ENCODE measurements at regions not wholly inside any gene's neighbourhood (a gene's known extent, or its start where the extent isn't known, plus 50 kb on each side); places are given as distances from the start of the nearest gene placed in this dataset.
A peak's percentile ranks its signal among the peaks of the same experiment; 100 is the strongest.
"Not testable (repeated sequence)": the region's sequence is repeated elsewhere in the genome, so short reads cannot be mapped to it uniquely, and the experiment has no call there.

DNA sequence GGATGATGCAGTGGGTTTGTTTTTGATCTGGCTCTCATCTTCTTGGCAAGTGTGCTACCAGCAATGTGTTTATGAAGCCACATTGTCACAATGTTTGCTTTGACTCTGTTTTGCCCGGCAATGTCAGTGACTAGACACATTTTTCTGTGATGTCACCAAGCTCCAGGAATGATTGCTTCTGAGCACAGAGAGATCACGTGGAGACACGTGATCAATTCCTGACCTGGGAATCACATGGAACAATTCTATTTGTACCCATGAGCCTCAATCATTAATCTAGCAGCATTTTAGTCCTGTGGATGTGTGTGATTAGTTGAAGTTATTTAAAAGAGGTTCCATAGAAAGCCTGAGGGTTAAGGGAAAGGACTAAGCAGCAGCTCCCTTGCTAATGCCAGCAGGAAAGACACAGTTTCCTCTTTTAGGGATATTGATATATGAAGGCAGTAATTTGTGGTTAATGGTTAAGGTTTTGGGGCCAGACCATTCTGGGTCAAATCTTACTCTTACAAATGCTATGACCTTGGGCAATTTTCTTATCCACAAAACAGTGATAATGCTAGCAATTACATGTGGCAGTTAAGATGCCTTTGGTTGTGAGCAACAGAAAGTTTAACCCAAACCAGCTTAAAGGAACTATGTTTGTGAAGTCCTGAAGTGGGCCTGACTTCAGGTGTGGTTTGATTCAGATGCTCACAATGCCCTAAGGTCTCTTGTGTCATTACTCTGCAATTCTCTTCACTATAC is 59.0 kb downstream of the FASLG start:
- no peak for DNase-seq (ENCODE audit: low spot score)

DNA sequence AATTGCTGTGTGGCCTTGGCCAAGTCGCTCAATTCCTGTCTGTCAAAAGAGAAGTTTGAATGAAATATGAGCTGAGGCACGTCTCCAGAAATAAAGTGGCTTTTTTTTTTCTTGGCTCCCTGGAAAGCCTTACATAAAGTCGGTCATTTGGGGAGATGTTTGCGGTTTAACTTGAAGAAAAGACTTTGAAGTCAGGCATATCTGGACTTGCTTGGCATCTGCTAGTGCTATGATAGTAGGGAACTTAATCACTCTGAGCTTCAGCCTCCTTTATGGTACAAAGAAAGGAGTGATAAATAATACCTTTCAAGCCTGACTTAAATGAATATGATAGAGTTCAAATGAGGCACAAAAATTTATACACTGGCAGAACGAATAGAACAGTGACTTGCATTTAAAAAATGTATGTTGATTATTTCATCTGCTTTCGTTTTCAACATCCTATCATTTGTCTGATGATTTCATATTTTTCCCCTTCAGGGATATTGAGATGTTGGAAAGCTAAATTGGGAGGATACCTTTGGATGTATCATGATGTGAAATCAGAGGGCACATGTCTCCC is 60.2 kb downstream of the FASLG start:
- no peak for DNase-seq (ENCODE audit: low spot score)

- no peak for DNase-seq (ENCODE audit: low spot score)
Measured at GRCh38 chr1:172719694-172720138, 60.8 kb downstream of the FASLG start.

DNA sequence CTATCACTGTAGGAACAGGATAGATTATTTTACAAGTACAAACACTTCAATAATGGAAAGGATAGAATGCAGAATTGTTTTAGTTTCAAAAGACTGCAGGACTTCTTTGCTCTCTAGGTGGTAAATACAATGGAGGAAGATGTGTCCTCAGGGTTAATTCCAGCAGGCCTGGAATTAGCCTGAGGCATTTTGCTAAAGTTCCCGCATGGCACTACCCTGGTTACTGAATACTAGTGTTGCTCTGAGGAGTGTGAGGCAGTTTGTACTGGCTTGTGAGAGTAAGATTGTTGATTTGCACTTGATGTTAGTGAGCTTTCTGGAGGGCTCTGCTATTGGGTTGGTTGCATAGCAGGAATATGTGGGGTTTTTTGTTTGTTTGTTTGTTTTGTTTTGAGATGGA is 61.4 kb downstream of the FASLG start:
- no peak for DNase-seq (ENCODE audit: low spot score)

DNA sequence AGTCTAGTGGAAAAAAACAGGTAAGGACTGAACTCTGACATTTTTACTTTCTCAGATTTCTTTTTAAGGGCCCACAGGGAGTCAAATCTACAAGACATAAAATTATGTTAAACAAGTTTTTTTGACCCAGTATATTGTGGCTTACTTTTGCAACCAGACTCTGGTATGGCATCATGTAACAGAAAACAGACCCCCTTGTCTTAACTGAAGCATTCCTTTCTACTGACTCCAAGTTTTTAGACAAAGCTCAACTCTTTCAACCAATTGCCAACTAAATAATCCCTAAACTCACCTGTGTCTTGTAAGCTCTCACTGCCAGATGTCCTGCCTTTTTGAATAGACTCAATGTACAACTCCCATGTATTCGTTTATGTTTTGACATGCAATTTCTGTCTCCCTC is 64.3 kb downstream of the FASLG start:
- no peak for DNase-seq (ENCODE audit: low spot score)

DNA sequence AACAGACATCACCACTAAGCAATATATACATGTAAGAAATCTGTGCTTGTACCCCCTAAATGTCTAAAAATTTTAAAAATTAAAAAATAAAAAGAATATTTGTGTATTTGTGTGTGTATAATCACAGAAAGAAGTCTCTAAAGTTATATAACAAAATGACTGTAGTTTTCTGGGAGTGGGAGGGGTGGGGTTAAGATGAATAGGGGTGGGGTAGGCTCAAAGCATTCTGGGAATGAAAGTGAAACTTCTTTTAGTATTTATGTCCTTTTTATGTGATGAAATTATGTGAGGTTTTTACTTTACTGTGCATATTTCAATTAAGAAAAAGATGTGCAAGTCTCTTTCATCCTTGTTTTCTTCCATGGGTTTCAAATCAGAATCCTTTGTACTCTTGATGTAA is 65.3 kb downstream of the FASLG start:
- DNase-seq (ENCODE audit: low spot score) = no peak

GRCh38 chr1:172724765-172725613 is 66.1 kb downstream of the FASLG start:
- no peak for DNase-seq (ENCODE audit: low spot score)

DNA sequence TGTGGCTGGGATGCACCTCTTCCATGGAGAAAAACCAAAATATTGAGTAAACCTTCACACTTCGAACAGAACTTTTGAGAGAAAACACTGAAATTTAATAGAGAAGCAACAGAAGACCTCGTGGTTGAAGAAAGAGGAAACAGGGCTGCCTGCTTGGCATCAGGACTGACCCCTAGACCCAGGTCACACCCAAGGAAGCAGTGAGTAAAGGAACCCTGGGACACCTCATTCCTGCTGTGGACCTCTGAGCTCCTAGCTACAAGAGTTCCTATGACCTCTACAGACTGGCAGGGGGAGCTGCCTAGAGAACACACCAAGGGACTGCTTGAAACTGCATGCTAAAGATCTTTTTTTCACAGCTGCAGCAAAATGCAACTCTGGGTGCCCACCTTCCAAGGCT is 67.8 kb downstream of the FASLG start:
- DNase-seq (ENCODE audit: low spot score) = no peak

GRCh38 chr1:172727275-172727857 is 68.5 kb downstream of the FASLG start:
- DNase-seq (ENCODE audit: low spot score) = no peak

- DNase-seq (ENCODE audit: low spot score) = no peak
Measured at GRCh38 chr1:172727956-172728603, 69.2 kb downstream of the FASLG start.

GRCh38 chr1:172728705-172729104 is 69.8 kb downstream of the FASLG start:
- DNase-seq (ENCODE audit: low spot score) = not testable (repeated sequence)

DNA sequence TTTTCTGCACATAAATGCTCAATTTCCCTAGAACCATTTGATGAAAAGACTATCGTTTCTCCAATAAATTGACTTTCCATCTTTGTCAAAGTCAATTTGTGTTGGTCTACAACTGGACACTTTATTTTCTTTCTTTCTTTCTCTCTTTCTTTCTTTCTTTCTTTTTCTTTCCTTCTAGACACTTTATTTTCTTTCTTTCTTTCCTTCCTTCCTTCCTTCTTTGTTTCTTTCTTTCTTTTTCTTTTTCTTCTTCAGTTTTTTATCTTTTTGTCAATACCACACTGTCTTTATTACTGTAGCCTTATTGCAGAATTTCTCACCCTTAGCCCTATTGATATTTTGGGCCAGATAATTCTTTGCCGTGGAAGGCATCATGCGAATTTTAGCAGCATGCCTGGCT is 73.5 kb downstream of the FASLG start:
- DNase-seq (ENCODE audit: low spot score) = no peak

GRCh38 chr1:172733815-172734214 is 74.9 kb downstream of the FASLG start:
- no peak for DNase-seq (ENCODE audit: low spot score)

DNA sequence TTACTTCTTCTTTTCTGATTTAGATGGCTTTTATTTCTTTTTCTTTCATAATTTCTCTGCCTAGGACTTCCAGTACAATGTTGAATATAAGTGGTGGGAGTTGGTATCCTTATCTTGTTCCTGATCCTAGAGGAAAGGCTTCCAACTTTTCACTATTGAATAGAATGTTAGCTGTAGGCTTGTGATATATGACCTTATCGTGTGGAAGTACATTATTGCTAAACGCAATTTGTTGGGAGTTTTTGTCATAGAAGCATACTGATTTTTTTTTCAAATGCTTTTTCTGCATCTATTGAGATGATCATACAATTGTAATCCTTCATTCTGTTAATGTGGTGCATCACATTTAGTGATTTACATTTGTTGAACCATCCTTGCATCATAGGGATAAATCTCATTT is 79.5 kb downstream of the FASLG start:
- no peak for DNase-seq (ENCODE audit: low spot score)

- peak; percentile 12 for DNase-seq (ENCODE audit: low spot score)
Measured at GRCh38 chr1:172742599-172743500, 83.9 kb downstream of the FASLG start.

DNA sequence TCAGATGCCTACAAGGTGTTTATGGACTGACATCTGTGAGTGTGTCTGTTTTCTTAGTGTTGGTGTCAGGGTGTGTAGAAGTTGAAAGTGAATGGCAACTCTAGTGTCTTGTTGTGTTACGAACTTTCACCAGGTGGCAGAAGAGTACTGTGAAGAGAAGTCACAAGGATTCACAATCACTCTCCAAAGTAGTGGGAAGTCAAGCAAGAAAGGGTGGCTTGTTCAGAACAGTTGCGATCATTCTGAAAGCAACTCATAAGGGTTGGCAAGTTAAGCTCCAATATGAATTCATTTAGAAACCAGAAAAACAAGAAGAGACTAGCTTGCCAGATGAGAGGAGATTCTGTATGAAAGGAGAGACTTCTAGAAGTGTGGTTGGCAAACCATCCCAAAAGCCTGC is 86.1 kb downstream of the FASLG start:
- DNase-seq (ENCODE audit: low spot score) = peak; percentile 29

DNA sequence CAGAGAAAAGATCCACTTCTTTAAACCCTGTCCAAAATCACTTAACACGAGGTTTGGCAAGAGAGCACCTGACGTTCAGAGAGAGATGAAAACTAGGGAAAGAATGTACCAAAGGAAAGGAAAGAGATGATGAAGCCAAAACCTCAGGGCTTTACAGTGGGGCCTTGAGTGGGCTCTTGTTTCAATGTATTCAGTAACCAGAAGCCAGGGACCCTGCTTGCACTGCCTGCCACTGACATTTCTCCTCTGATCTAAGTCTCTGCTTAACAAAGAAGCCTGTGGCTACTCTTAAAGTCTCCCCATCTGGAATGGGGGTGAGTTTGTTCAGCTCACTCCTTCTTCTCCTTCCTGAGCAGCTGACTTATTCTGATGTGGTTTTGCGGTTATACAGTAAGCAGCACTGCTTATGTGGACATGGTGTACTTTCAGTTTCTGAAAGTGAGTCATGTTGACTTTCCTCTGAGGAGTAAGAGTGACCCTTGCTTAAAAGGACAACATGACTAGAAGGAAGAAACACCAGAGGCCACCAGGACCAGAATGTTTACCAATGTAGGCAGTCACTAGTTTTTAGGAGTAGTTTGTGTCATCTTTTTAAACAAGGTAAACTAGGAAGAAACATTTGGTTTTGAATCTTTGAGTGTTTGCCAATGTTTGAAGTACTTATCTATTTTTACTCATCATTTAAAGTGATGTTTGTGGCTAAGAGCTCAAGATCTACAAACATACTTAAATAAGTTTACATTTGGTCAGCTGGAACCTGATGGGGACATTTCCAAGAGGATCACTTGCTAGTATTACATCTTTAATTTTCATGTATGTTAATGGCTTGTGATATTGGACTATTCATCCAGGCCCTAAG is 87.4 kb downstream of the FASLG start:
- peak; percentile 12 for DNase-seq (ENCODE audit: low spot score)

- DNase-seq (ENCODE audit: low spot score) = no peak
Measured at GRCh38 chr1:172748201-172748600, 89.3 kb downstream of the FASLG start.

DNA sequence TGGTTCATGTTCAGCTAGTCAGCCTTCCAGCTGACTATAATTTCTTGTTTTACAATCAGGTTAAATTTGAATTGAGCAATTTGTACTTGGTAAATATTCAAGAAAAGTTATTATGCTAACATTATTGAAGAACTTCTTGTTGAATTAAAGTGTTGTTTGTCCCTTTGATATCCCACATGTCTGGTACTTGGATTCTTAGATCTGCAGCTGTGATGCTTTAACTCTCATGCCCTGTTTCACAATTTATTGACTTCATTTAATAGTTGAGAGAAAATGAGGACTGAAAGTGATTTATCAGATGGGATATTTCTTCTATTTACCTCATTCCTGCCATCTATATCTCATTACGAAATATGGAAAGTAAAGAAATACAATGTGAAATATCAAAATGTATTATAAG is 92.8 kb downstream of the FASLG start:
- DNase-seq (ENCODE audit: low spot score) = no peak

DNA sequence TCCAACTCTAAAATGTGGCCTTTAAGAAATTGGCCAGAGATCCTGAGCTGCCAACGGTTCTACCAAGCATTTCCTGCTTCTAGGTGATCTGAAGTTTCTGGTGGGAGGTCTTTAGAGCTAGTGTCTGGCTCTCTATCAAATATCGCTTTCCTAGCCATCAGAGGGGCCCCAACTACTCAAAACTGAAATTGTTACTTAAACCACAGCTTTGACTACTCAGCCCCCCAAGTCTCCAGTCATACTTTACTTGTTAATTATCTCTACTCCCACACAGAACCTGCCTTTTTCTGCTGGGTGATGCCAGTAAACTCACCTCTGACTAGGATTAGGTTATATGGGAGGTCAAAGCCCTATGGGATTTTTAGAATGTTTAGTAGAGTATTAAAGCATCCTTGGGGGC is 95.1 kb downstream of the FASLG start:
- DNase-seq (ENCODE audit: low spot score) = no peak

Measured in HuH-7.5 (cell line).